Neural progenitor cell (in vitro differentiated cells): ENCODE measurements at regions not wholly inside any gene's neighbourhood (a gene's known extent, or its start where the extent isn't known, plus 50 kb on each side); places are given as distances from the start of the nearest gene placed in this dataset.
A peak's percentile ranks its signal among the peaks of the same experiment; 100 is the strongest.

Experiments
- EZH2 ChIP-seq: fragments of 200-600 bp; sonication (generic); IDR thresholded peaks from 2 replicates; pipeline ENCODE4 v1.6.1; 2017; ENCODE audit warnings: antibody characterized with exemption, mild to moderate bottlenecking, moderate library complexity
- EZH2phosphoT487 ChIP-seq: fragments of 200-600 bp; sonication (generic); IDR thresholded peaks from 2 replicates; pipeline ENCODE4 v1.6.1; 2017; ENCODE audit warnings: antibody characterized with exemption
- TF ChIP-seq, protein P1 (sequence below): fragments of 200-600 bp; sonication (generic); IDR thresholded peaks from 2 replicates; pipeline ENCODE4 v1.5.1; 2017; ENCODE audit warnings: antibody characterized with exemption, mild to moderate bottlenecking

DNA sequence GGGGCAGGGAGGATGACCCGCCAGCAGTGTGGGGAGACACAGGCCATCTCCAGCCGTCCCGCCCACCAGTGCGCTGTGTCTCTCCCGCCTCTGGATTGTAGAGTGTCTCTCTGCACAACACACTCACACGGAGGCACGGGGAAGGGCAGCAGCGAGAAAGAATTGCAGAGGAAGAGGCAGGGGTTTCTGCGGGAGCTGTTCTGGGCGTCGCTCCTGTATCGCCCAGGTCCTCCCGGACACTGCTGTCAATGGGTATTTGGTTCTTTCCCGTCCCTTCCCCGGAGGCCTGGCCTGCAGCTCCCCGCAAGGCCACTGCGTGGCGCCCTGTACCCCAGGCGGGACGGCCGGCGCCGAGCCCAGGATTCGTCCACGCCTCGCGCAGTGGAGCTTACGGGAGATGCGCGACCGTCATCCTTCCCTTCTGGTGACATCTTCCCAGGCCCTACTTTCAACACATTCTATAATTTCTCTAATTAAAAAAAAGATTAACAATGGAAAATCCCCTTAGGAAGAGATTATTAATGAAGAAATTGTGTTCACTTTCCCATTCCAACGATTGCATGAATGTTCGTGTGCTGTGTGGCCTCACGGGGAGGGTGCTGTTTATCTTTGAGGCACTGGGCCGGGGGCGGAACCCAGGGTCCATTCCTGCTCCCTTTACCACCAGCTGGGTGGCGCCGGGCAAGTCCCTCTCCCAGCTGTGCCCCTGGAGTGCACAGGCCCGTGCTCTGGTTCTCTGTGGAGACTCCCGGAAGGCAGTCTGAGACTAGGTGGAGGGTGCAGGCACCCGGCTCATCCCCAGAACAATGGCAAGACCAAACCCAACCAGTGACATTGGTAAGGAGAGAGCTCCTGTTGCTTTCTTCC is 95.7 kb downstream of the CPZ start:
- TF ChIP-seq EZH2phosphoT487, result peak; percentile 37
- TF ChIP-seq, protein P1, sequence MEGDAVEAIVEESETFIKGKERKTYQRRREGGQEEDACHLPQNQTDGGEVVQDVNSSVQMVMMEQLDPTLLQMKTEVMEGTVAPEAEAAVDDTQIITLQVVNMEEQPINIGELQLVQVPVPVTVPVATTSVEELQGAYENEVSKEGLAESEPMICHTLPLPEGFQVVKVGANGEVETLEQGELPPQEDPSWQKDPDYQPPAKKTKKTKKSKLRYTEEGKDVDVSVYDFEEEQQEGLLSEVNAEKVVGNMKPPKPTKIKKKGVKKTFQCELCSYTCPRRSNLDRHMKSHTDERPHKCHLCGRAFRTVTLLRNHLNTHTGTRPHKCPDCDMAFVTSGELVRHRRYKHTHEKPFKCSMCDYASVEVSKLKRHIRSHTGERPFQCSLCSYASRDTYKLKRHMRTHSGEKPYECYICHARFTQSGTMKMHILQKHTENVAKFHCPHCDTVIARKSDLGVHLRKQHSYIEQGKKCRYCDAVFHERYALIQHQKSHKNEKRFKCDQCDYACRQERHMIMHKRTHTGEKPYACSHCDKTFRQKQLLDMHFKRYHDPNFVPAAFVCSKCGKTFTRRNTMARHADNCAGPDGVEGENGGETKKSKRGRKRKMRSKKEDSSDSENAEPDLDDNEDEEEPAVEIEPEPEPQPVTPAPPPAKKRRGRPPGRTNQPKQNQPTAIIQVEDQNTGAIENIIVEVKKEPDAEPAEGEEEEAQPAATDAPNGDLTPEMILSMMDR, result peak; percentile 94
- TF ChIP-seq EZH2, result peak; percentile 54
